ENCODE measurements at regions not wholly inside any gene's neighbourhood (a gene's known extent, or its start where the extent isn't known, plus 50 kb on each side); places are given as distances from the start of the nearest gene placed in this dataset.

DNA sequence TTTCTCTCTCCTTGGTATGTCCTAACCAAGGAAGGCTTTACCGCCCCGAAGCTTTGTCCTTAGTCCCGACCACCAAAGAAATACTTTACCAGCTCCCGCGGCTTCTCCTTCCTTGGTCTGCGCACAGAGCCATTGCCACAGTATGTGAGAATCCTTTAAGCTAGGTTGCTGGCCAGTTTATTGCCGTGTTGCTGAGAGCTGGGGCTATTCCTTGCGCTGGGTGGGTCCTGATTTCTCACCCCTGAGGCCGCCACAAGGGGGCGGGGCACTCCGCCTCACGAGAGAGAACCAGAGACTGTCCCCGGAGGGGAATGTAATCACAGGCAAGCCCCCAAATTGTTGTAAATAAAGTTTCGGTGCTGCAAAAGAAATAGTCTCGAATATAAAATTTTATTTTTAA is 331.0 kb upstream of the PCDH10 start:
- Histone ChIP-seq H3K4me3 (replicated peaks; ENCODE audit: insufficient read depth, low read length) (no peak overlapping the region), H3K27me3 (ENCODE audit: insufficient read depth, poor library complexity, severe bottlenecking) (no peaks in the 10 kb centered on the region), H3K27ac (replicated peaks) (no peak overlapping the region)
- no peak for DNase-seq (ENCODE audit: low read depth in 1 of 2, low spot score in 1 of 2)
- no peak for TF ChIP-seq GABPA (IDR thresholded peaks at IDR 0.05; ENCODE audit: low read depth)
- TF ChIP-seq, protein P1, sequence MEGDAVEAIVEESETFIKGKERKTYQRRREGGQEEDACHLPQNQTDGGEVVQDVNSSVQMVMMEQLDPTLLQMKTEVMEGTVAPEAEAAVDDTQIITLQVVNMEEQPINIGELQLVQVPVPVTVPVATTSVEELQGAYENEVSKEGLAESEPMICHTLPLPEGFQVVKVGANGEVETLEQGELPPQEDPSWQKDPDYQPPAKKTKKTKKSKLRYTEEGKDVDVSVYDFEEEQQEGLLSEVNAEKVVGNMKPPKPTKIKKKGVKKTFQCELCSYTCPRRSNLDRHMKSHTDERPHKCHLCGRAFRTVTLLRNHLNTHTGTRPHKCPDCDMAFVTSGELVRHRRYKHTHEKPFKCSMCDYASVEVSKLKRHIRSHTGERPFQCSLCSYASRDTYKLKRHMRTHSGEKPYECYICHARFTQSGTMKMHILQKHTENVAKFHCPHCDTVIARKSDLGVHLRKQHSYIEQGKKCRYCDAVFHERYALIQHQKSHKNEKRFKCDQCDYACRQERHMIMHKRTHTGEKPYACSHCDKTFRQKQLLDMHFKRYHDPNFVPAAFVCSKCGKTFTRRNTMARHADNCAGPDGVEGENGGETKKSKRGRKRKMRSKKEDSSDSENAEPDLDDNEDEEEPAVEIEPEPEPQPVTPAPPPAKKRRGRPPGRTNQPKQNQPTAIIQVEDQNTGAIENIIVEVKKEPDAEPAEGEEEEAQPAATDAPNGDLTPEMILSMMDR (IDR thresholded peaks at IDR 0.05; ENCODE audit: insufficient read depth, low read length), result no peak

DNA sequence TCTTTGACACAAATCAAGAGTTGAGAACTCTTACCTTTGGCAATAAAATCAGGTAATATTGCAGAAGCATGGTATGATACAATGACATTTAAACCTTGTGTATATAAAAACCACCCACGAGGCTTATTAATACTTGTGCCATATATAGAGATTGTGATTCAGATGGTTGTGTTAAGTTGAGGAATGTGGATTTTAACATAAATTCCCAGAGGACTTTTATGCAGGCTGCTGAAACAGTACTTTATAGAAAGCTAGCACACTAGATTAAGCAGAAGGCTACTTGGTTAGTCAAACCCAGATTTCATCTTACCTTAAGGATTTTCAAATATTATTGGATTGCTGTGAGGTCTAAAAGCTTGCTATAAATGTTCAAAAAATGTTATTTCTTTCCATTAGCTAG is 325.7 kb upstream of the PCDH10 start:
- H3K27me3 ChIP-seq (ENCODE audit: insufficient read depth, poor library complexity, severe bottlenecking), result no peaks in the 10 kb centered on the region
- no peak for DNase-seq (ENCODE audit: low read depth in 1 of 2, low spot score in 1 of 2)
- H3K4me3 ChIP-seq (replicated peaks; ENCODE audit: insufficient read depth, low read length), result no peak overlapping the region
- TF ChIP-seq, protein P1 (IDR thresholded peaks at IDR 0.05; ENCODE audit: insufficient read depth, low read length), result no peak
- TF ChIP-seq GABPA (IDR thresholded peaks at IDR 0.05; ENCODE audit: low read depth), result no peak
- TF ChIP-seq, protein P2, sequence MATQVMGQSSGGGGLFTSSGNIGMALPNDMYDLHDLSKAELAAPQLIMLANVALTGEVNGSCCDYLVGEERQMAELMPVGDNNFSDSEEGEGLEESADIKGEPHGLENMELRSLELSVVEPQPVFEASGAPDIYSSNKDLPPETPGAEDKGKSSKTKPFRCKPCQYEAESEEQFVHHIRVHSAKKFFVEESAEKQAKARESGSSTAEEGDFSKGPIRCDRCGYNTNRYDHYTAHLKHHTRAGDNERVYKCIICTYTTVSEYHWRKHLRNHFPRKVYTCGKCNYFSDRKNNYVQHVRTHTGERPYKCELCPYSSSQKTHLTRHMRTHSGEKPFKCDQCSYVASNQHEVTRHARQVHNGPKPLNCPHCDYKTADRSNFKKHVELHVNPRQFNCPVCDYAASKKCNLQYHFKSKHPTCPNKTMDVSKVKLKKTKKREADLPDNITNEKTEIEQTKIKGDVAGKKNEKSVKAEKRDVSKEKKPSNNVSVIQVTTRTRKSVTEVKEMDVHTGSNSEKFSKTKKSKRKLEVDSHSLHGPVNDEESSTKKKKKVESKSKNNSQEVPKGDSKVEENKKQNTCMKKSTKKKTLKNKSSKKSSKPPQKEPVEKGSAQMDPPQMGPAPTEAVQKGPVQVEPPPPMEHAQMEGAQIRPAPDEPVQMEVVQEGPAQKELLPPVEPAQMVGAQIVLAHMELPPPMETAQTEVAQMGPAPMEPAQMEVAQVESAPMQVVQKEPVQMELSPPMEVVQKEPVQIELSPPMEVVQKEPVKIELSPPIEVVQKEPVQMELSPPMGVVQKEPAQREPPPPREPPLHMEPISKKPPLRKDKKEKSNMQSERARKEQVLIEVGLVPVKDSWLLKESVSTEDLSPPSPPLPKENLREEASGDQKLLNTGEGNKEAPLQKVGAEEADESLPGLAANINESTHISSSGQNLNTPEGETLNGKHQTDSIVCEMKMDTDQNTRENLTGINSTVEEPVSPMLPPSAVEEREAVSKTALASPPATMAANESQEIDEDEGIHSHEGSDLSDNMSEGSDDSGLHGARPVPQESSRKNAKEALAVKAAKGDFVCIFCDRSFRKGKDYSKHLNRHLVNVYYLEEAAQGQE (IDR thresholded peaks at IDR 0.05; ENCODE audit: insufficient replicate concordance, low read depth), result no peak
- no peak overlapping the region for H3K27ac ChIP-seq (replicated peaks)

DNA sequence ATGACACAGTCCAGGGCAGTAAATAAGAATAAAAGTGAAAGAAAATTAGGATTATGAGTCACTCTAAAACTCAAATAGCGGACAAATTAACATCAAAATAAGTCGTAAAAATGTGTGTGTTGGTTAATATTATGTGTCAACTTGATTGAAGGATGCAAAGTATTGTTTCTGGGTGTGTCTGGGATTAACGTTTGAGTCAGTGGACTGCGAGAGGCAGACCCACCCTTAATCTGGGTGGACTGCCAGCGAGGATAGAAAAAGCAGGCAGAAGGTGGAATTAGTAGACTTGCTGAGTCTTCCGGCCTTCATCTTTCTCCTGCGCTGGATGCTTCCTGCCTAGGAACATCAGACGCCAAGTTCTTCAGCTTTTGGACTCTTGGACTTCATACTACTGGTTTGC is 324.3 kb upstream of the PCDH10 start:
- Histone ChIP-seq H3K27ac (replicated peaks) (no peak overlapping the region), H3K27me3 (ENCODE audit: insufficient read depth, poor library complexity, severe bottlenecking) (no peaks in the 10 kb centered on the region), H3K4me3 (replicated peaks; ENCODE audit: insufficient read depth, low read length) (no peak overlapping the region)
- TF ChIP-seq POLR2AphosphoS5 (IDR thresholded peaks at IDR 0.05; ENCODE audit: low read depth), result no peak
- no peak for TF ChIP-seq GABPA (IDR thresholded peaks at IDR 0.05; ENCODE audit: low read depth)
- TF ChIP-seq, protein P2 (IDR thresholded peaks at IDR 0.05; ENCODE audit: insufficient replicate concordance, low read depth), result no peak
- TF ChIP-seq SPI1 (IDR thresholded peaks at IDR 0.05; ENCODE audit: borderline replicate concordance, low read depth), result no peak
- TF ChIP-seq, protein P1 (IDR thresholded peaks at IDR 0.05; ENCODE audit: insufficient read depth, low read length), result no peak
- no peak for DNase-seq (ENCODE audit: low read depth in 1 of 2, low spot score in 1 of 2)

DNA sequence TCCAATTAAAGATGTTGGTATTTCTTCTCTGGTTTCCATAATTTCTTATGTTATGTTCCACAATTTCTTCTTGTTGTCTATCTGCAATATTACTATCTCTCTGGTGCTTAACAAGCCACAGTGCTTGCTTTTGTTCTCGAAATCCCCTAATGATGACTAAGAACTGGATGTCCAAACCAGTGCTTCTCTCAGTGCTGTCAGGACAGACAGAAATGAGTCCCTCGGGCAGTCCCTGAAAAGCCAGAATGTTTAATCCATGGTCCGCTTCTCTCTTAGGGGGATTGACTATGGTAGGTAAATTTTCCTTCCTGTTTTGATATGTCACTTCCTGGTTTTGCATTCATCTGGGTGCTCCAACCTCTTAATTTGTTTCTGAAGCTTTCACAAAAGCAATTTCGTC is 321.6 kb upstream of the PCDH10 start:
- DNase-seq (ENCODE audit: low read depth in 1 of 2, low spot score in 1 of 2), result no peak
- H3K27me3 ChIP-seq (ENCODE audit: insufficient read depth, poor library complexity, severe bottlenecking), result no peaks in the 10 kb centered on the region
- H3K4me3 ChIP-seq (replicated peaks; ENCODE audit: insufficient read depth, low read length), result no peak overlapping the region
- TF ChIP-seq, protein P2 (IDR thresholded peaks at IDR 0.05; ENCODE audit: insufficient replicate concordance, low read depth), result no peak
- TF ChIP-seq POLR2AphosphoS5 (IDR thresholded peaks at IDR 0.05; ENCODE audit: low read depth) (no peak), SPI1 (IDR thresholded peaks at IDR 0.05; ENCODE audit: borderline replicate concordance, low read depth) (no peak)
- H3K27ac ChIP-seq (replicated peaks), result no peak overlapping the region
